ENCODE measurements at regions not wholly inside any gene's neighbourhood (a gene's known extent, or its start where the extent isn't known, plus 50 kb on each side); places are given as distances from the start of the nearest gene placed in this dataset.

GRCh38 chr2:150974234-150974633 is 287.4 kb downstream of the RBM43 start:
- ATAC-seq (replicated peaks in 6 of 8), result peak in 2 of 8 experiments; percentile 34 to 85
- Histone ChIP-seq H3K27ac (no peak overlapping the region), H3K4me1 (replicated peaks in 1 of 2) (peaks cover 0 to 11% of the 10 kb centered on the region in 2 donors), H3K4me3 (no peak overlapping the region)
- 50 to 100% (median 100%) methylated on average over 1 of the region's 1 CpG; no CpG with 5 or more reads in 3 of the 10 experiments for WGBS, 10 experiments
- in situ Hi-C loops (cut with MboI; ENCODE audit: low pct_unique_long_range_greater_than_20kb in 2 of 9, low sequenced_read_pairs in 9 of 9, unreplicated experiment in 9 of 9), result no loop called here

- 46 to 100% (median 83%) methylated on average over 1 to 3 of the region's 3 CpGs; no CpG with 5 or more reads in 1 of the 10 experiments for WGBS, 10 experiments
- Histone ChIP-seq H3K4me1 (replicated peaks in 1 of 2) (peaks cover 0 to 11% of the 10 kb centered on the region in 2 donors), H3K4me3 (no peak overlapping the region), H3K27ac (no peak overlapping the region)
- no peak for ATAC-seq (replicated peaks in 6 of 8)
- in situ Hi-C loops (cut with MboI; ENCODE audit: low pct_unique_long_range_greater_than_20kb in 2 of 9, low sequenced_read_pairs in 9 of 9, unreplicated experiment in 9 of 9), result no loop called here
Measured at GRCh38 chr2:150971910-150972309, 289.8 kb downstream of the RBM43 start.

GRCh38 chr2:150963336-150963735 is 298.3 kb downstream of the RBM43 start:
- WGBS, 10 experiments, result 62 to 100% (median 90%) methylated on average over 1 to 5 of the region's 5 CpGs; no CpG with 5 or more reads in 1 of the 10 experiments
- in situ Hi-C loops (cut with MboI; ENCODE audit: low pct_unique_long_range_greater_than_20kb in 2 of 9, low sequenced_read_pairs in 9 of 9, unreplicated experiment in 9 of 9), result no loop called here

GRCh38 chr2:150955231-150955630 is 306.4 kb downstream of the RBM43 start:
- H3K4me3 ChIP-seq, result no peak overlapping the region
- H3K27ac ChIP-seq, result no peak overlapping the region
- ATAC-seq (replicated peaks in 6 of 8), result no peak
- no peaks in the 10 kb centered on the region for H3K4me1 ChIP-seq (replicated peaks in 1 of 2)
- in situ Hi-C loops (cut with MboI; ENCODE audit: low pct_unique_long_range_greater_than_20kb in 2 of 9, low sequenced_read_pairs in 9 of 9, unreplicated experiment in 9 of 9), result no loop called here
- WGBS, 10 experiments, result 46 to 96% (median 86%) methylated on average over 4 to 9 of the region's 10 CpGs; no CpG with 5 or more reads in 4 of the 10 experiments

More at GRCh38 chr2:150963336-150963735, 298.3 kb downstream of the RBM43 start:
- H3K4me1 ChIP-seq (replicated peaks in 1 of 2), result no peaks in the 10 kb centered on the region
- H3K27ac ChIP-seq, result no peak overlapping the region
- ATAC-seq (replicated peaks in 6 of 8), result no peak
- H3K4me3 ChIP-seq, result no peak overlapping the region

GRCh38 chr2:150946831-150947230 is 314.8 kb downstream of the RBM43 start:
- Histone ChIP-seq H3K27ac (no peak overlapping the region), H3K4me3 (no peak overlapping the region), H3K4me1 (replicated peaks in 1 of 2) (no peaks in the 10 kb centered on the region)
- no peak for ATAC-seq (replicated peaks in 6 of 8)
- in situ Hi-C loops (cut with MboI; ENCODE audit: low pct_unique_long_range_greater_than_20kb in 2 of 9, low sequenced_read_pairs in 9 of 9, unreplicated experiment in 9 of 9), result no loop called here

GRCh38 chr2:150944315-150944714 is 317.3 kb downstream of the RBM43 start:
- peaks cover 0 to 2% of the 10 kb centered on the region in 2 donors for H3K4me1 ChIP-seq (replicated peaks in 1 of 2)
- peak in 3 of 8 experiments; percentile 38 to 86 (median 54) for ATAC-seq (replicated peaks in 6 of 8)
- H3K27ac ChIP-seq, result no peak overlapping the region
- in situ Hi-C loops (cut with MboI; ENCODE audit: low pct_unique_long_range_greater_than_20kb in 2 of 9, low sequenced_read_pairs in 9 of 9, unreplicated experiment in 9 of 9), result no loop called here
- WGBS, 10 experiments, result 17 to 100% (median 83%) methylated on average over 1 of the region's 1 CpG; no CpG with 5 or more reads in 4 of the 10 experiments
- no peak overlapping the region for H3K4me3 ChIP-seq

- in situ Hi-C loops (cut with MboI; ENCODE audit: low pct_unique_long_range_greater_than_20kb in 2 of 9, low sequenced_read_pairs in 9 of 9, unreplicated experiment in 9 of 9), result no loop called here
- Histone ChIP-seq H3K4me3 (no peak overlapping the region), H3K27ac (no peak overlapping the region), H3K4me1 (replicated peaks in 1 of 2) (peaks cover 0 to 9% of the 10 kb centered on the region in 2 donors)
- 60 to 100% (median 82%) methylated on average over 1 to 3 of the region's 3 CpGs; no CpG with 5 or more reads in 1 of the 10 experiments for WGBS, 10 experiments
- peak in 6 of 8 experiments; percentile 20 to 82 (median 59) for ATAC-seq (replicated peaks in 6 of 8)
Measured at GRCh38 chr2:150939087-150939486, 322.6 kb downstream of the RBM43 start.

GRCh38 chr2:150938527-150938926 is 323.1 kb downstream of the RBM43 start:
- 0 to 100% (median 80%) methylated on average over 1 to 4 of the region's 4 CpGs; no CpG with 5 or more reads in 1 of the 10 experiments for WGBS, 10 experiments
- ATAC-seq (replicated peaks in 6 of 8), result peak in 3 of 8 experiments; percentile 36 to 92 (median 44)
- Histone ChIP-seq H3K4me1 (replicated peaks in 1 of 2) (peaks cover 0 to 9% of the 10 kb centered on the region in 2 donors), H3K27ac (no peak overlapping the region), H3K4me3 (no peak overlapping the region)
- in situ Hi-C loops (cut with MboI; ENCODE audit: low pct_unique_long_range_greater_than_20kb in 2 of 9, low sequenced_read_pairs in 9 of 9, unreplicated experiment in 9 of 9), result no loop called here

- no peak for ATAC-seq (replicated peaks in 6 of 8)
- Histone ChIP-seq H3K4me1 (replicated peaks in 1 of 2) (peaks cover 0 to 12% of the 10 kb centered on the region in 2 donors), H3K4me3 (no peak overlapping the region), H3K27ac (no peak overlapping the region)
- in situ Hi-C loops (cut with MboI; ENCODE audit: low pct_unique_long_range_greater_than_20kb in 2 of 9, low sequenced_read_pairs in 9 of 9, unreplicated experiment in 9 of 9), result no loop called here
- 43 to 93% (median 75%) methylated on average over 1 of the region's 1 CpG; no CpG with 5 or more reads in 2 of the 10 experiments for WGBS, 10 experiments
Measured at GRCh38 chr2:150937030-150937429, 324.6 kb downstream of the RBM43 start.

- in situ Hi-C loops (cut with MboI; ENCODE audit: low pct_unique_long_range_greater_than_20kb in 2 of 9, low sequenced_read_pairs in 9 of 9, unreplicated experiment in 9 of 9), result no loop called here
- H3K4me3 ChIP-seq, result no peak overlapping the region
- no peak overlapping the region for H3K27ac ChIP-seq
Measured at GRCh38 chr2:150931451-150931850, 330.2 kb downstream of the RBM43 start.

GRCh38 chr2:150925611-150926010 is 336.1 kb downstream of the RBM43 start:
- H3K4me1 ChIP-seq (replicated peaks in 1 of 2), result peaks cover 0 to 11% of the 10 kb centered on the region in 2 donors
- in situ Hi-C loops (cut with MboI; ENCODE audit: low pct_unique_long_range_greater_than_20kb in 2 of 9, low sequenced_read_pairs in 9 of 9, unreplicated experiment in 9 of 9), result no loop called here
- ATAC-seq (replicated peaks in 6 of 8), result no peak
- H3K27ac ChIP-seq, result no peak overlapping the region
- H3K4me3 ChIP-seq, result no peak overlapping the region

More at GRCh38 chr2:150931451-150931850, 330.2 kb downstream of the RBM43 start:
- peaks cover 6 to 12% of the 10 kb centered on the region in 2 donors for H3K4me1 ChIP-seq (replicated peaks in 1 of 2)
- 58 to 100% (median 68%) methylated on average over 1 to 3 of the region's 3 CpGs; no CpG with 5 or more reads in 3 of the 10 experiments for WGBS, 10 experiments
- peak in 5 of 8 experiments; percentile 69 to 88 (median 78) for ATAC-seq (replicated peaks in 6 of 8)

GRCh38 chr2:150924878-150925277 is 336.8 kb downstream of the RBM43 start:
- no peak overlapping the region for H3K4me3 ChIP-seq
- WGBS, 10 experiments, result 0 to 67% (median 21%) methylated on average over 2 to 5 of the region's 5 CpGs
- H3K4me1 ChIP-seq (replicated peaks in 1 of 2), result peaks cover 0 to 11% of the 10 kb centered on the region in 2 donors
- in situ Hi-C loops (cut with MboI; ENCODE audit: low pct_unique_long_range_greater_than_20kb in 2 of 9, low sequenced_read_pairs in 9 of 9, unreplicated experiment in 9 of 9), result loop anchor here in 1 of 9 experiments (25.0 kb wide), 1 partner anchor 438 kb away; the partner anchor contains the start of gene RND3
- ATAC-seq (replicated peaks in 6 of 8), result peak; percentile 43 to 67 (median 58)
- no peak overlapping the region for H3K27ac ChIP-seq

GRCh38 chr2:150919901-150920300 is 341.8 kb downstream of the RBM43 start:
- in situ Hi-C loops (cut with MboI; ENCODE audit: low pct_unique_long_range_greater_than_20kb in 2 of 9, low sequenced_read_pairs in 9 of 9, unreplicated experiment in 9 of 9), result loop anchor here in 1 of 9 experiments (25.0 kb wide), 1 partner anchor 433 kb away; the partner anchor contains the start of gene RND3
- 70 to 100% (median 90%) methylated on average over 2 to 5 of the region's 5 CpGs for WGBS, 10 experiments
- Histone ChIP-seq H3K4me3 (no peak overlapping the region), H3K27ac (no peak overlapping the region), H3K4me1 (replicated peaks in 1 of 2) (peaks cover 2 to 20% of the 10 kb centered on the region in 2 donors)
- no peak for ATAC-seq (replicated peaks in 6 of 8)

Data from motor neuron (in vitro differentiated cells).